ENCODE measurements at regions not wholly inside any gene's neighbourhood (a gene's known extent, or its start where the extent isn't known, plus 50 kb on each side); places are given as distances from the start of the nearest gene placed in this dataset.

- no peaks in the 10 kb centered on the region for H3K27me3 Mint-ChIP-seq
- H3K36me3 Mint-ChIP-seq (ENCODE audit: low read depth) = no peaks in the 10 kb centered on the region
- H3K9me3 Mint-ChIP-seq = peaks cover 5% of the 10 kb centered on the region
- CTCF ChIA-PET = no interaction called here
- POLR2A ChIA-PET = no interaction called here
- DNase-seq = no peak
- H3K27ac Mint-ChIP-seq = no peak overlapping the region
- intact Hi-C loops (cut with micrococcal nuclease) = no loop called here
- H3K4me1 Mint-ChIP-seq = no peaks in the 10 kb centered on the region
- no peak for ATAC-seq (ENCODE audit: low read depth)
- TF ChIP-seq CTCF (IDR thresholded peaks at IDR 0.05) = no peak
- no peak overlapping the region for H3K4me3 Mint-ChIP-seq
These were observed 413.9 kb downstream of the GALC start for GRCh38 chr14:87579036-87579435.

- no peak for TF ChIP-seq CTCF (IDR thresholded peaks at IDR 0.05)
- no peak for DNase-seq
- intact Hi-C loops (cut with micrococcal nuclease) = no loop called here
- Mint-ChIP-seq H3K4me1 (no peaks in the 10 kb centered on the region), H3K27me3 (no peaks in the 10 kb centered on the region), H3K9me3 (peaks cover 6% of the 10 kb centered on the region), H3K4me3 (no peak overlapping the region), H3K27ac (no peak overlapping the region), H3K36me3 (ENCODE audit: low read depth) (no peaks in the 10 kb centered on the region)
- no peak for ATAC-seq (ENCODE audit: low read depth)
- CTCF ChIA-PET = no interaction called here
- POLR2A ChIA-PET = no interaction called here
These were observed 417.6 kb downstream of the GALC start for GRCh38 chr14:87575378-87575777.

- intact Hi-C loops (cut with micrococcal nuclease) = no loop called here
- TF ChIP-seq CTCF (IDR thresholded peaks at IDR 0.05) = no peak
- Mint-ChIP-seq H3K27me3 (no peaks in the 10 kb centered on the region), H3K27ac (no peak overlapping the region), H3K9me3 (peaks cover 6% of the 10 kb centered on the region), H3K36me3 (ENCODE audit: low read depth) (no peaks in the 10 kb centered on the region), H3K4me3 (no peak overlapping the region), H3K4me1 (no peaks in the 10 kb centered on the region)
- POLR2A ChIA-PET = no interaction called here
- ATAC-seq (ENCODE audit: low read depth) (no peak), DNase-seq (no peak)
- CTCF ChIA-PET = no interaction called here
These were observed 419.4 kb downstream of the GALC start for GRCh38 chr14:87573591-87573990.

GRCh38 chr14:87567618-87568295 is 425.2 kb downstream of the GALC start:
- Mint-ChIP-seq H3K36me3 (ENCODE audit: low read depth) (no peaks in the 10 kb centered on the region), H3K4me3 (no peak overlapping the region), H3K27ac (no peak overlapping the region), H3K9me3 (peaks cover 2% of the 10 kb centered on the region), H3K4me1 (no peaks in the 10 kb centered on the region), H3K27me3 (no peaks in the 10 kb centered on the region)
- POLR2A ChIA-PET = no interaction called here
- no peak for DNase-seq
- intact Hi-C loops (cut with micrococcal nuclease) = no loop called here
- CTCF ChIA-PET = no interaction called here
- TF ChIP-seq CTCF (IDR thresholded peaks at IDR 0.05) = no peak
- no peak for ATAC-seq (ENCODE audit: low read depth)

- ChIA-PET POLR2A (no interaction called here), CTCF (no interaction called here)
- Mint-ChIP-seq H3K4me3 (no peak overlapping the region), H3K36me3 (ENCODE audit: low read depth) (no peaks in the 10 kb centered on the region), H3K27me3 (no peaks in the 10 kb centered on the region), H3K4me1 (no peaks in the 10 kb centered on the region), H3K27ac (no peak overlapping the region), H3K9me3 (peaks cover 2% of the 10 kb centered on the region)
- no peak for ATAC-seq (ENCODE audit: low read depth)
- intact Hi-C loops (cut with micrococcal nuclease) = no loop called here
- no peak for DNase-seq
- TF ChIP-seq CTCF (IDR thresholded peaks at IDR 0.05) = no peak
These were observed 426.0 kb downstream of the GALC start for GRCh38 chr14:87566991-87567390.
